ENCODE measurements at regions not wholly inside any gene's neighbourhood (a gene's known extent, or its start where the extent isn't known, plus 50 kb on each side); places are given as distances from the start of the nearest gene placed in this dataset.

GRCh38 chr7:42460933-42461332, 223.9 kb upstream of the GLI3 start:
- Histone ChIP-seq H3K36me3 (no peaks in the 10 kb centered on the region), H3K4me3 (no peak overlapping the region), H3K9me3 (peaks cover 0 to 7% (median 0%) of the 10 kb centered on the region in 12 donors), H3K27me3 (no peaks in the 10 kb centered on the region), H3K27ac (no peak overlapping the region), H3K4me1 (no peaks in the 10 kb centered on the region)
- ATAC-seq: no peak
- intact Hi-C loops (cut with DNase I): no loop called here
- DNase-seq: no peak
- 63 to 67% (median 65%) methylated on average over 1 of the region's 1 CpG for WGBS, 4 donors
- TF ChIP-seq POLR2A (IDR thresholded peaks at IDR 0.05) (no peak), CTCF (IDR thresholded peaks at IDR 0.05) (no peak)

GRCh38 chr7:42460148-42460547, 223.1 kb upstream of the GLI3 start:
- Histone ChIP-seq H3K27me3 (no peaks in the 10 kb centered on the region), H3K9me3 (peaks cover 0 to 7% (median 0%) of the 10 kb centered on the region in 12 donors), H3K4me1 (no peaks in the 10 kb centered on the region), H3K36me3 (no peaks in the 10 kb centered on the region), H3K4me3 (no peak overlapping the region), H3K27ac (no peak overlapping the region)
- intact Hi-C loops (cut with DNase I): no loop called here
- DNase-seq (no peak), ATAC-seq (no peak)
- 72 to 88% (median 82%) methylated on average over 2 of the region's 2 CpGs for WGBS, 4 donors
- no peak for TF ChIP-seq POLR2A (IDR thresholded peaks at IDR 0.05)
- no peak for TF ChIP-seq CTCF (IDR thresholded peaks at IDR 0.05)

DNA sequence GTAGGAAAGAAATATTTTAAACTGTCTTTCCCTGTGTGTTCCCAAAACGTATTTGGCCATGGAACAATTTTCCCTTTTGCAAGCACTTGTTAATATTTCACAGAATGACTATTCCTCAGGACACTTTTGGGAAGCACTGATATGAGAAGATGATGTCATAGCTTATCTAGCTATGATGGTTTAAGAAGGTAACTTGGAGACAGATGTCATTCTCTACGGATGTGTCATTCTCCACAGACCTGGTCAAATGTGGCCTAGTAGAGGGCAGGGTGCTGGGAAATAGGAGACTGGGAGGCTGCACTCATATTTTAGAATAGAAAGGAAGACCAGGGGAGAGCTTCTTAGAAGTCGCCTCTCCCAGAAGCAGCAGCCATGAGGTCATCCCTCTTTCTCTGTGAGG, 220.7 kb upstream of the GLI3 start:
- ATAC-seq (no peak), DNase-seq (no peak)
- Histone ChIP-seq H3K27ac (no peak overlapping the region), H3K9me3 (no peaks in the 10 kb centered on the region), H3K27me3 (no peaks in the 10 kb centered on the region), H3K36me3 (no peaks in the 10 kb centered on the region), H3K4me1 (no peaks in the 10 kb centered on the region), H3K4me3 (no peak overlapping the region)
- intact Hi-C loops (cut with DNase I): no loop called here
- 77 to 86% (median 82%) methylated on average over 3 of the region's 3 CpGs for WGBS, 4 donors
- no peak for TF ChIP-seq CTCF (IDR thresholded peaks at IDR 0.05)
- TF ChIP-seq POLR2A (IDR thresholded peaks at IDR 0.05): no peak

DNA sequence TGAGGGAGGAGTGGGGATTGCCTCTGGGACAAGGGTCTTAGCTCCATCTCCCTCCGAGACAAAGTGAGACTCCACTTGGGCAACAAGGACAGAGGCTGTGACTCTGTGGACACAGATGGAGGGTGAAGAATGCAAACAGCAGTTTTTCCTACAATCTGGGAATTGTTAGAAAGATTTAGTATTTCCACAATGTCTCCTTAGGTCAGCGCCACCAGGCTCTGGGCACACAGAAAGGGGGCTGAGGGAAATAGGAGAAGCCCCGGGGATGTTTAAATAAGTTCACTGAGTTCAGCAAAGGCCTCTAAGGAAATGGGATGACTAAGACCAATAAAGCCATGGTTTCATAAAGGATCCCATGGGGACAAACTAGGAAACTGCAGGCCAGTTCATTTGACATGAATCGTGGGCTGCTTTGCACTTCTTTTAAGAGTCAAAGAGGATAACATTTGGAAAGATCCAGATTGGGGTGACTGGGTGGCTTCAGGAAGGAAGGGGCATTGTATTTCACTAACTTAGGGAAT, 219.8 kb upstream of the GLI3 start:
- Histone ChIP-seq H3K27ac (no peak overlapping the region), H3K27me3 (no peaks in the 10 kb centered on the region), H3K9me3 (no peaks in the 10 kb centered on the region), H3K4me1 (no peaks in the 10 kb centered on the region), H3K36me3 (no peaks in the 10 kb centered on the region), H3K4me3 (no peak overlapping the region)
- DNase-seq (no peak), ATAC-seq (peak in 1 of 4 donors; percentile 47)
- TF ChIP-seq POLR2A (IDR thresholded peaks at IDR 0.05): no peak
- TF ChIP-seq CTCF (IDR thresholded peaks at IDR 0.05): no peak
- WGBS, 4 donors: 58 to 70% (median 63%) methylated on average over 4 of the region's 4 CpGs
- intact Hi-C loops (cut with DNase I): no loop called here

Measured in heart left ventricle (tissue), 16 donors.